ENCODE measurements at regions not wholly inside any gene's neighbourhood (a gene's known extent, or its start where the extent isn't known, plus 50 kb on each side); places are given as distances from the start of the nearest gene placed in this dataset.

DNA sequence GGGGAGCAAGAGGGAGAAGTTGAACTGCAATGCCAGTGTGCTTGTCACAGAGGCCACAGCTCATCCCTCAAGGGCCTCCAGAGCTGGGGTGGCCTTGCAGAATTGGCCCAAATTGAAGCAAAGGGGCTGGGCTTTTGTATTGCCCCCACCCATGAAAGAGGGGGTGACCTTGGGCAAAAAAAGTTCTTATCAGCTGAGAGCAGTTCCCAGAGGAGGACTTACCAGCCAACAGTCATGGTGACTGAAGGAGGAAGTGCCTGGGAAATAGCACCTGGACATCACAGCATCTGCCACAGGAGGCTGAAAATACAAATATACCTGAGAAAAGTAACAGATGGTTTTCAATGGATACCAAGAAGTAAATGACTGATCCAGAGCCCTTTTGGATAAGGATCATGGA is 262.4 kb downstream of the MID1IP1 start:
- no peaks in the 10 kb centered on the region for H3K36me3 ChIP-seq (ENCODE audit: control insufficient read depth, insufficient read depth, low read length)
- peaks cover 4% of the 10 kb centered on the region; the same call in 1 of the 2 replicates for H3K9me3 ChIP-seq (ENCODE audit: control insufficient read depth, insufficient read depth, low read length)
- no peak overlapping the region for H4K91ac ChIP-seq (ENCODE audit: insufficient read depth, low read depth, low read length)
- H3K9ac ChIP-seq (ENCODE audit: low read depth, low read length) = no peak overlapping the region
- dilution Hi-C loops (cut with HindIII; ENCODE audit: low sequenced_read_pairs, unreplicated experiment) (no loop called here), in situ Hi-C loops (cut with MboI; ENCODE audit: low sequenced_read_pairs) (no loop called here), intact Hi-C loops (cut with micrococcal nuclease) (no loop called here)
- no peak overlapping the region for H3K4me2 ChIP-seq (ENCODE audit: low read depth, low read length)
- H3K56ac ChIP-seq (ENCODE audit: extremely low read depth, insufficient read depth, low read length) = no peak overlapping the region
- TF ChIP-seq NFE2L2 (IDR thresholded peaks at IDR 0.05; ENCODE audit: low read depth, low read length) (no peak), MAZ (IDR thresholded peaks at IDR 0.05; ENCODE audit: borderline replicate concordance, low read depth, low read length) (no peak)
- TF ChIP-seq, protein P1, sequence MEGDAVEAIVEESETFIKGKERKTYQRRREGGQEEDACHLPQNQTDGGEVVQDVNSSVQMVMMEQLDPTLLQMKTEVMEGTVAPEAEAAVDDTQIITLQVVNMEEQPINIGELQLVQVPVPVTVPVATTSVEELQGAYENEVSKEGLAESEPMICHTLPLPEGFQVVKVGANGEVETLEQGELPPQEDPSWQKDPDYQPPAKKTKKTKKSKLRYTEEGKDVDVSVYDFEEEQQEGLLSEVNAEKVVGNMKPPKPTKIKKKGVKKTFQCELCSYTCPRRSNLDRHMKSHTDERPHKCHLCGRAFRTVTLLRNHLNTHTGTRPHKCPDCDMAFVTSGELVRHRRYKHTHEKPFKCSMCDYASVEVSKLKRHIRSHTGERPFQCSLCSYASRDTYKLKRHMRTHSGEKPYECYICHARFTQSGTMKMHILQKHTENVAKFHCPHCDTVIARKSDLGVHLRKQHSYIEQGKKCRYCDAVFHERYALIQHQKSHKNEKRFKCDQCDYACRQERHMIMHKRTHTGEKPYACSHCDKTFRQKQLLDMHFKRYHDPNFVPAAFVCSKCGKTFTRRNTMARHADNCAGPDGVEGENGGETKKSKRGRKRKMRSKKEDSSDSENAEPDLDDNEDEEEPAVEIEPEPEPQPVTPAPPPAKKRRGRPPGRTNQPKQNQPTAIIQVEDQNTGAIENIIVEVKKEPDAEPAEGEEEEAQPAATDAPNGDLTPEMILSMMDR (conservative IDR thresholded peaks at IDR 0.05; ENCODE audit: low read depth, low read length) = no peak
- TF ChIP-seq, protein P2, sequence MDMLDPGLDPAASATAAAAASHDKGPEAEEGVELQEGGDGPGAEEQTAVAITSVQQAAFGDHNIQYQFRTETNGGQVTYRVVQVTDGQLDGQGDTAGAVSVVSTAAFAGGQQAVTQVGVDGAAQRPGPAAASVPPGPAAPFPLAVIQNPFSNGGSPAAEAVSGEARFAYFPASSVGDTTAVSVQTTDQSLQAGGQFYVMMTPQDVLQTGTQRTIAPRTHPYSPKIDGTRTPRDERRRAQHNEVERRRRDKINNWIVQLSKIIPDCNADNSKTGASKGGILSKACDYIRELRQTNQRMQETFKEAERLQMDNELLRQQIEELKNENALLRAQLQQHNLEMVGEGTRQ (IDR thresholded peaks at IDR 0.05; ENCODE audit: low read depth, low read length) = no peak
- BruUV-seq (replicated peaks) = no TSS peak
- H4K8ac ChIP-seq (ENCODE audit: low read depth in 2 of 2, low read length in 2 of 2) = no peak overlapping the region
- H2AFZ ChIP-seq (replicated peaks; ENCODE audit: low read length, poor library complexity) = no peak overlapping the region
- H3K27ac ChIP-seq (ENCODE audit: insufficient read depth, low read length) = no peak overlapping the region
- H3K79me1 ChIP-seq (ENCODE audit: low read depth in 1 of 2, low read length in 2 of 2) = no peaks in the 10 kb centered on the region
- ChIA-PET POLR2A (ENCODE audit: unreplicated experiment) (no interaction called here), CTCF (no interaction called here)
- no peak overlapping the region for H3K18ac ChIP-seq (ENCODE audit: low read depth, low read length)
- no peak overlapping the region for H2BK120ac ChIP-seq (ENCODE audit: low read depth, low read length)
- peaks cover 14% of the 10 kb centered on the region for H3K27me3 ChIP-seq (ENCODE audit: control insufficient read depth, insufficient read depth, low read length)
- no peak overlapping the region for H3K4me3 ChIP-seq (ENCODE audit: insufficient read depth, low read depth, low read length)
- H3K23ac ChIP-seq (ENCODE audit: low read depth, low read length) = no peak overlapping the region
- no peaks in the 10 kb centered on the region for H3K9me1 ChIP-seq (ENCODE audit: insufficient read depth, low read length)
- H4K5ac ChIP-seq (ENCODE audit: low read depth, low read length) = no peak overlapping the region
- H2BK20ac ChIP-seq (ENCODE audit: low read depth, low read length) = no peak overlapping the region
- no peak overlapping the region for H2AK5ac ChIP-seq (ENCODE audit: low read depth, low read length)
- ATAC-seq (ENCODE audit: low read depth) (no peak), DNase-seq (no peak)
- H2AK9ac ChIP-seq (replicated peaks; ENCODE audit: low read depth, low read length, poor library complexity) = no peak overlapping the region
- no peak overlapping the region for H3K14ac ChIP-seq (replicated peaks; ENCODE audit: low read depth, low read length)
- H2BK5ac ChIP-seq (ENCODE audit: low read depth, low read length, poor library complexity, severe bottlenecking) = no peak overlapping the region
- H2BK15ac ChIP-seq (ENCODE audit: low read depth, low read length) = no peak overlapping the region
- H4K20me1 ChIP-seq (ENCODE audit: insufficient read depth, low read length) = no peaks in the 10 kb centered on the region
- H3K4me1 ChIP-seq (ENCODE audit: control insufficient read depth, insufficient read depth, low read length) = no peaks in the 10 kb centered on the region
- no peak overlapping the region for H3K4ac ChIP-seq (ENCODE audit: low read depth, low read length)

All from IMR-90 (cell line).